ENCODE measurements at regions not wholly inside any gene's neighbourhood (a gene's known extent, or its start where the extent isn't known, plus 50 kb on each side); places are given as distances from the start of the nearest gene placed in this dataset.

DNA sequence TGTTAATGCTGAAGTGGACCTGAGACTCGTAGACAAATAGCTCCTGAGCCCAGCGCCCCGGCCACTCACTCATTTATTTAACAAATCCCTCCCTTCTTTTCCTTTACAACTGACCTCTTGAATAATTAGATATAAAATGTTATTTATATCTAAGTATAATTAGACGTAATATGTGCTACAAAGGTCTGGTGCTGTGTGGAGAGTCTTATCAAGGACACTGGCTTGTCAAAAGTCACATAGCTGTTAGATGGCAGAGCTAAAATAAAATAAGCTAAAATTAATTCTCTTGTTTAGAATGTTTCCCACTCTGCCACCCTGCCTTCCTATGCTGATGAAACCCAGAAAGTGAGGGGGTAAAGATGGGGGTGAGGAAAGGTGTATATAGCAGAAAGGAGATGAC is 73.0 kb upstream of the FAM216B start:
- TF ChIP-seq, protein P1, sequence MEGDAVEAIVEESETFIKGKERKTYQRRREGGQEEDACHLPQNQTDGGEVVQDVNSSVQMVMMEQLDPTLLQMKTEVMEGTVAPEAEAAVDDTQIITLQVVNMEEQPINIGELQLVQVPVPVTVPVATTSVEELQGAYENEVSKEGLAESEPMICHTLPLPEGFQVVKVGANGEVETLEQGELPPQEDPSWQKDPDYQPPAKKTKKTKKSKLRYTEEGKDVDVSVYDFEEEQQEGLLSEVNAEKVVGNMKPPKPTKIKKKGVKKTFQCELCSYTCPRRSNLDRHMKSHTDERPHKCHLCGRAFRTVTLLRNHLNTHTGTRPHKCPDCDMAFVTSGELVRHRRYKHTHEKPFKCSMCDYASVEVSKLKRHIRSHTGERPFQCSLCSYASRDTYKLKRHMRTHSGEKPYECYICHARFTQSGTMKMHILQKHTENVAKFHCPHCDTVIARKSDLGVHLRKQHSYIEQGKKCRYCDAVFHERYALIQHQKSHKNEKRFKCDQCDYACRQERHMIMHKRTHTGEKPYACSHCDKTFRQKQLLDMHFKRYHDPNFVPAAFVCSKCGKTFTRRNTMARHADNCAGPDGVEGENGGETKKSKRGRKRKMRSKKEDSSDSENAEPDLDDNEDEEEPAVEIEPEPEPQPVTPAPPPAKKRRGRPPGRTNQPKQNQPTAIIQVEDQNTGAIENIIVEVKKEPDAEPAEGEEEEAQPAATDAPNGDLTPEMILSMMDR (IDR thresholded peaks at IDR 0.05), result no peak
- TF ChIP-seq POLR2A (IDR thresholded peaks at IDR 0.05) (no peak), EP300 (IDR thresholded peaks at IDR 0.05) (no peak), POLR2AphosphoS5 (IDR thresholded peaks at IDR 0.05) (no peak)
